HEK293T (cell line): ENCODE measurements at regions not wholly inside any gene's neighbourhood (a gene's known extent, or its start where the extent isn't known, plus 50 kb on each side); places are given as distances from the start of the nearest gene placed in this dataset.
"Not testable (repeated sequence)": the region's sequence is repeated elsewhere in the genome, so short reads cannot be mapped to it uniquely, and the experiment has no call there.

Source experiments
- CTCF ChIA-PET: fragments of 350-600 bp; formaldehyde crosslinking; extraction: SDS; loops from one replicate; lab custom pipeline; 2021; ENCODE audit warnings: antibody characterized with exemption, inconsistent platforms; lab: Yijun Ruan, JAX
- POLR2A ChIA-PET: fragments of 350-600 bp; formaldehyde crosslinking; extraction: SDS; loops from one replicate; lab custom pipeline; 2020; ENCODE audit warnings: antibody characterized with exemption, inconsistent platforms; lab: Yijun Ruan, JAX
- DNase-seq: peaks from one replicate; pipeline ENCODE4 v3.0.0; 2012; ENCODE audit warnings: mixed read lengths; ENCODE audit errors: extremely low spot score
- ARNT ChIP-seq: fragments of 450-650 bp; IDR thresholded peaks from 2 replicates; pipeline ENCODE4 v1.6.1; 2017; ENCODE audit warnings: mild to moderate bottlenecking
- BHLHE40 ChIP-seq: fragments of 450-650 bp; IDR thresholded peaks from 2 replicates; pipeline ENCODE4 v1.6.1; 2016; ENCODE audit warnings: mild to moderate bottlenecking, moderate library complexity, borderline replicate concordance
- CTBP1 ChIP-seq: fragments of 450-650 bp; IDR thresholded peaks from 2 replicates; pipeline ENCODE4 v1.6.1; 2016; ENCODE audit warnings: borderline replicate concordance
- ELF4 ChIP-seq: fragments of 450-650 bp; IDR thresholded peaks from 2 replicates; pipeline ENCODE4 v1.6.1; 2017; ENCODE audit warnings: antibody characterized with exemption
- FOXA1 ChIP-seq: fragments of 450-650 bp; IDR thresholded peaks from 2 replicates; pipeline ENCODE4 v1.6.1; 2016; ENCODE audit warnings: mild to moderate bottlenecking
- FOXK2 ChIP-seq: fragments of 450-650 bp; IDR thresholded peaks from 2 replicates; pipeline ENCODE4 v1.6.1; 2016; ENCODE audit warnings: mild to moderate bottlenecking
- FOXM1 ChIP-seq: fragments of 450-650 bp; IDR thresholded peaks from 2 replicates; pipeline ENCODE4 v1.6.1; 2017; ENCODE audit warnings: mild to moderate bottlenecking, borderline replicate concordance
- HDGF ChIP-seq: fragments of 450-650 bp; IDR thresholded peaks from 2 replicates; pipeline ENCODE4 v1.6.1; 2017; ENCODE audit warnings: antibody characterized with exemption, borderline replicate concordance
- L3MBTL2 ChIP-seq: fragments of 450-650 bp; conservative IDR thresholded peaks from 2 replicates; pipeline ENCODE4 v1.6.1; 2016; ENCODE audit warnings: mild to moderate bottlenecking
- LEF1 ChIP-seq: fragments of 450-650 bp; IDR thresholded peaks from 2 replicates; pipeline ENCODE4 v1.6.1; 2017; ENCODE audit warnings: mild to moderate bottlenecking, borderline replicate concordance
- NFRKB ChIP-seq: fragments of 450-650 bp; IDR thresholded peaks from 2 replicates; pipeline ENCODE4 v1.6.1; 2016; ENCODE audit warnings: mild to moderate bottlenecking, moderate library complexity
- PKNOX1 ChIP-seq: fragments of 450-650 bp; IDR thresholded peaks from 2 replicates; pipeline ENCODE4 v1.6.1; 2016
- SP1 ChIP-seq: fragments of 450-650 bp; IDR thresholded peaks from 2 replicates; pipeline ENCODE4 v1.6.1; 2017
- SUZ12 ChIP-seq: fragments of 450-650 bp; IDR thresholded peaks from 2 replicates; pipeline ENCODE4 v1.6.1; 2016; ENCODE audit warnings: mild to moderate bottlenecking
- TARDBP ChIP-seq: fragments of 450-650 bp; IDR thresholded peaks from 2 replicates; pipeline ENCODE4 v1.6.1; 2016

GRCh38 chr3:178099274-178099673 lies 437.0 kb upstream of the KCNMB2 start:
- POLR2A ChIA-PET, result no interaction called here
- DNase-seq, result no peak
- CTCF ChIA-PET, result no interaction called here
- no peak for TF ChIP-seq BHLHE40

GRCh38 chr3:178099862-178100261 lies 436.4 kb upstream of the KCNMB2 start:
- no peak for TF ChIP-seq ARNT
- no peak for TF ChIP-seq CTBP1
- TF ChIP-seq BHLHE40, result no peak
- no peak for TF ChIP-seq LEF1
- TF ChIP-seq FOXM1, result no peak
- no peak for TF ChIP-seq HDGF
- no peak for TF ChIP-seq FOXK2
- TF ChIP-seq FOXA1, result no peak
- no peak for TF ChIP-seq NFRKB

GRCh38 chr3:178100908-178101307 lies 435.3 kb upstream of the KCNMB2 start:
- ChIA-PET CTCF (no interaction called here), POLR2A (no interaction called here)
- DNase-seq, result no peak
- peak; percentile 54 for TF ChIP-seq PKNOX1
- TF ChIP-seq SUZ12, result no peak
- TF ChIP-seq ARNT, result no peak
- no peak for TF ChIP-seq BHLHE40

More at GRCh38 chr3:178099862-178100261, 436.4 kb upstream of the KCNMB2 start:
- ChIA-PET CTCF (no interaction called here), POLR2A (no interaction called here)
- DNase-seq, result no peak

DNA sequence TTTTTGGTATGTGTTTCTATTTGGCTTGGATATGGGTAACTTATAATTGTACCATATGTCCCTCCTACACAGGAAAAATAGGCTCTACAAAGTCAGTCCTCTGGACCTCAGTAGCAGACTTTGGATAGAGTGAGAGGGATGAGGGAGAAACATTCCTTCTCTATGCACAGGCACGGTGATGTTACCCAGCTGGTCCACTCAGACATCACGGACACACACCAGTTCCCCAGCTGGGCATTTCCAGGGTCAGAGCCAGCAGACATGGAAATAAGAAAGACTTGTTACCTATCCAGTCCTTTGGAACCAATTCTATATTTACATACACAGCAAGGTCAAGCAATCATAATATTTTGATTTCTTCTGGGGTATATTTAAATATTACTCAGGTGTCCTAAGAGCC lies 433.1 kb upstream of the KCNMB2 start:
- ChIA-PET CTCF (no interaction called here), POLR2A (no interaction called here)
- TF ChIP-seq NFRKB (no peak), FOXA1 (no peak), SUZ12 (no peak), TARDBP (no peak), L3MBTL2 (no peak), LEF1 (no peak), FOXK2 (no peak), BHLHE40 (no peak), HDGF (no peak), ELF4 (no peak), SP1 (no peak), CTBP1 (no peak)
- no peak for DNase-seq

GRCh38 chr3:178107804-178108203 lies 428.4 kb upstream of the KCNMB2 start:
- CTCF ChIA-PET, result interaction anchor here (0.5 kb wide), 1 partner anchor 14 kb away, joined by 3 read pairs; no protein-coding TSS in a partner anchor
- POLR2A ChIA-PET, result no interaction called here
- TF ChIP-seq L3MBTL2 (no peak), FOXA1 (no peak), PKNOX1 (no peak), FOXK2 (no peak), FOXM1 (no peak), ELF4 (no peak)
- no peak for DNase-seq

DNA sequence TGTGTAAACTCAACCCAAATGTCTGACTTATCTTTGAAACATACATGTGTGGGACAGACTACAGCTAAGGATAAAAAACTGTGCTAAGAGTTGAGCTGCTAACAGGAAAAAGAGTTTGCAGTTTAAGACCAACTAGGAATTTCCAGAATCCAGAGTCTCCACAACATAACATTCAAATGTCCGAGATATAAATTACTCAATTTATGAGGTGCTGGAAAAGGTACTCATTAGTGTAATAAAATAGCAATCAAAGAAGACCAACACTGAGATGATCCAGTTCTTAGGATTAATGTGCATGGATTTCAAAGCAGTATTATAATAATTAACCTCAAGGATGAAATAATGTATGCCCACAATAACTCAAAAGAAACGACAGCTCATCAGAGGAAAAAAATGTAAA lies 426.5 kb upstream of the KCNMB2 start:
- TF ChIP-seq PKNOX1, result no peak
- no peak for TF ChIP-seq FOXA1
- TF ChIP-seq ELF4, result no peak
- no peak for TF ChIP-seq BHLHE40
- no peak for TF ChIP-seq HDGF
- ChIA-PET CTCF (no interaction called here), POLR2A (no interaction called here)
- DNase-seq, result no peak

DNA sequence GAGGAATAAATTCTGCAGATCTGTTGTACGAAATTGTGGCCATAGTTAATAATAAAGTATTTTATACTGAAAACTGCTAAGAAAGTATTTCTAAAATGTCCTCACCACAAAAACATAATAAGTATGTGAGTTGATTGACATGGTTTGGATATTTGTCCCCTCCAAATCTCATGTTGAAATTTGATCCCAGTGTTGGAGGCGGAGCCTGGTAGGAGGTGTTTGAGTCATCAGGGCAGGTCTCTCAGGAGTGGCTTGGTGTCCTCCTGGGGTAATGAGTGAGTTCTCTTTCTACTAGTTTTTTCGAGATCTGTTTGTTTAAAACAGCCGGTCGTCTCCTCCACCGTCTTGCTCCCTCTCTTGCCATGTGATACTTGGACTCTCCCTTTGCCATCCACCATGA lies 424.1 kb upstream of the KCNMB2 start:
- ChIA-PET CTCF (no interaction called here), POLR2A (no interaction called here)
- no peak for TF ChIP-seq LEF1
- TF ChIP-seq BHLHE40, result no peak
- TF ChIP-seq SUZ12, result no peak
- TF ChIP-seq L3MBTL2, result no peak
- DNase-seq, result no peak

DNA sequence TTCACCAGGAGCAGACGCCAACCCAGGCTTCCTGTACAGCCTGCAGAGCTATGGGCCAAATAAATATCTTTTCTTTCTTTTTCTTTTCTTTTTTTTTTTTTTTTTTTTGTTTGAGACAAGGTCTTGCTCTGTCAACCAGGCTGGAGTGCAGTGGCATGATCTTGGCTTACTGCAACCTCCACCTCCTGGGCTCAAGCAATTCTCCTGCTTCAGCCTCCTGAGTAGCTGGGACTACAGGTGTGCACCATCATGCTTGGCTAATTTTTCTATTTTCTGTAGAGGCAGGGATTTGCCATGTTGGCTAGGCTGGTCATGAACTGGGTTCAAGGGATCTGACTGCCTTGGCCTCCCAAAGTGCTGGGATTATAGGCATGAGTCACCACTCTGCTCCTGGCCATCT lies 423.7 kb upstream of the KCNMB2 start:
- DNase-seq, POLR2A ChIA-PET, CTCF ChIA-PET: not testable (repeated sequence)
